ENCODE measurements at regions not wholly inside any gene's neighbourhood (a gene's known extent, or its start where the extent isn't known, plus 50 kb on each side); places are given as distances from the start of the nearest gene placed in this dataset.

DNA sequence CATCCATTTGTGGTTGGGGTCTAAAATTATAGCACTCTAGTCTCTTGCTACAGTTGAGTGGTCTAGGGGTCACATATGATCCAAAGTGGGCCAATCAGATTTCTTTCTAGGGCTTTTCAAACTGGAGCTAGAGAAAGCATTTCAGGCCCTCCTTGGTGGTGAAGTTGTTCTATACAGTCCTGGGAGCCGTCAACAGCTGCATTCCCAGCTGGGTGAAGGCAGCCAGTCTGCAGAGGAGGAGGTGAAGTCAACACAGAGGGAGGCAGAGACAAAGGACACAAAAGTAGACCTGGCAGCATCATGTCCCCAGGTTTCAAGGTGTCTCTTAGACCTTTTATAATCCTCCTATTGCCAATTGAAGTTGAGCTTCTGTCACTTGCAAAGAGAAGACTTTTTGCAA, 518.2 kb downstream of the BNC2 start:
- intact Hi-C loops (cut with micrococcal nuclease) = no loop called here
- Histone ChIP-seq H3K9ac (ENCODE audit: low read length) (no peak overlapping the region), H3K36me3 (ENCODE audit: control insufficient read depth in 1 of 2, insufficient read depth in 2 of 2, low read length in 2 of 2) (no peaks in the 10 kb centered on the region), H4K20me1 (ENCODE audit: insufficient read depth) (no peaks in the 10 kb centered on the region), H3K79me2 (ENCODE audit: insufficient read depth, low read length) (no peaks in the 10 kb centered on the region), H3K27me3 (ENCODE audit: insufficient read depth, low read length) (no peaks in the 10 kb centered on the region), H3K4me2 (ENCODE audit: low read length) (no peak overlapping the region), H3K4me1 (ENCODE audit: control insufficient read depth in 1 of 2, insufficient read depth in 2 of 2, low read length in 2 of 2) (no peaks in the 10 kb centered on the region), H3K9me3 (ENCODE audit: control insufficient read depth in 1 of 2, insufficient read depth in 1 of 2, low read depth in 1 of 2, low read length in 2 of 2) (no peaks in the 10 kb centered on the region), H3K9me2 (ENCODE audit: insufficient read depth) (no peaks in the 10 kb centered on the region), H2AFZ (ENCODE audit: low read depth, low read length, poor library complexity, severe bottlenecking) (no peak overlapping the region), H3K27ac (ENCODE audit: low read depth, low read length) (no peak overlapping the region), H3K4me3 (replicated peaks in 1 of 2; ENCODE audit: low read depth in 1 of 2, low read length in 2 of 2) (no peak overlapping the region)
- ChIA-PET RAD21 (ENCODE audit: low non-redundant PET in 1 of 2, low total read pairs in 2 of 2, uncharacterized antibody in 2 of 2, unreplicated experiment in 2 of 2) (no interaction called here), POLR2A (no interaction called here), CTCF (no interaction called here)
- no peak for ATAC-seq
- no peak for TF ChIP-seq SIN3A (IDR thresholded peaks at IDR 0.05; ENCODE audit: low read depth)
- no peak for TF ChIP-seq JUND (IDR thresholded peaks at IDR 0.05)
- TF ChIP-seq CEBPB (IDR thresholded peaks at IDR 0.05; ENCODE audit: low read depth) = no peak
- no peak for TF ChIP-seq SRF (IDR thresholded peaks at IDR 0.05; ENCODE audit: low read depth)
- no peak for TF ChIP-seq ZFX (IDR thresholded peaks at IDR 0.05)
- no peak for TF ChIP-seq ELF1 (IDR thresholded peaks at IDR 0.05; ENCODE audit: borderline replicate concordance, low read depth)
- TF ChIP-seq, protein P1, sequence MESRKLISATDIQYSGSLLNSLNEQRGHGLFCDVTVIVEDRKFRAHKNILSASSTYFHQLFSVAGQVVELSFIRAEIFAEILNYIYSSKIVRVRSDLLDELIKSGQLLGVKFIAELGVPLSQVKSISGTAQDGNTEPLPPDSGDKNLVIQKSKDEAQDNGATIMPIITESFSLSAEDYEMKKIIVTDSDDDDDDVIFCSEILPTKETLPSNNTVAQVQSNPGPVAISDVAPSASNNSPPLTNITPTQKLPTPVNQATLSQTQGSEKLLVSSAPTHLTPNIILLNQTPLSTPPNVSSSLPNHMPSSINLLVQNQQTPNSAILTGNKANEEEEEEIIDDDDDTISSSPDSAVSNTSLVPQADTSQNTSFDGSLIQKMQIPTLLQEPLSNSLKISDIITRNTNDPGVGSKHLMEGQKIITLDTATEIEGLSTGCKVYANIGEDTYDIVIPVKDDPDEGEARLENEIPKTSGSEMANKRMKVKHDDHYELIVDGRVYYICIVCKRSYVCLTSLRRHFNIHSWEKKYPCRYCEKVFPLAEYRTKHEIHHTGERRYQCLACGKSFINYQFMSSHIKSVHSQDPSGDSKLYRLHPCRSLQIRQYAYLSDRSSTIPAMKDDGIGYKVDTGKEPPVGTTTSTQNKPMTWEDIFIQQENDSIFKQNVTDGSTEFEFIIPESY (IDR thresholded peaks at IDR 0.05; ENCODE audit: extremely low read depth, insufficient replicate concordance, low read length) = no peak
- no peak for TF ChIP-seq FOSL1 (IDR thresholded peaks at IDR 0.05; ENCODE audit: low read depth)
- TF ChIP-seq, protein P2, sequence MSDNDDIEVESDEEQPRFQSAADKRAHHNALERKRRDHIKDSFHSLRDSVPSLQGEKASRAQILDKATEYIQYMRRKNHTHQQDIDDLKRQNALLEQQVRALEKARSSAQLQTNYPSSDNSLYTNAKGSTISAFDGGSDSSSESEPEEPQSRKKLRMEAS (IDR thresholded peaks at IDR 0.05) = no peak
- no peak for TF ChIP-seq EZH2 (IDR thresholded peaks at IDR 0.05)
- TF ChIP-seq ATF3 (IDR thresholded peaks at IDR 0.05) = no peak
- no peak for TF ChIP-seq EGR1 (IDR thresholded peaks at IDR 0.05; ENCODE audit: low read depth)
- TF ChIP-seq EZH2phosphoT487 (IDR thresholded peaks at IDR 0.05; ENCODE audit: borderline replicate concordance) = no peak
- TF ChIP-seq POLR2A (IDR thresholded peaks at IDR 0.05; ENCODE audit: borderline replicate concordance, extremely low read depth, insufficient read depth, insufficient read length) = no peak
- TF ChIP-seq SP1 (IDR thresholded peaks at IDR 0.05; ENCODE audit: low read depth) = no peak
- TF ChIP-seq ZNF274 (IDR thresholded peaks at IDR 0.05; ENCODE audit: low read depth, low read length) = no peak
- no peak for TF ChIP-seq YY1 (IDR thresholded peaks at IDR 0.05; ENCODE audit: extremely low read depth, insufficient replicate concordance, low read depth, low read length)
- TF ChIP-seq, protein P3, sequence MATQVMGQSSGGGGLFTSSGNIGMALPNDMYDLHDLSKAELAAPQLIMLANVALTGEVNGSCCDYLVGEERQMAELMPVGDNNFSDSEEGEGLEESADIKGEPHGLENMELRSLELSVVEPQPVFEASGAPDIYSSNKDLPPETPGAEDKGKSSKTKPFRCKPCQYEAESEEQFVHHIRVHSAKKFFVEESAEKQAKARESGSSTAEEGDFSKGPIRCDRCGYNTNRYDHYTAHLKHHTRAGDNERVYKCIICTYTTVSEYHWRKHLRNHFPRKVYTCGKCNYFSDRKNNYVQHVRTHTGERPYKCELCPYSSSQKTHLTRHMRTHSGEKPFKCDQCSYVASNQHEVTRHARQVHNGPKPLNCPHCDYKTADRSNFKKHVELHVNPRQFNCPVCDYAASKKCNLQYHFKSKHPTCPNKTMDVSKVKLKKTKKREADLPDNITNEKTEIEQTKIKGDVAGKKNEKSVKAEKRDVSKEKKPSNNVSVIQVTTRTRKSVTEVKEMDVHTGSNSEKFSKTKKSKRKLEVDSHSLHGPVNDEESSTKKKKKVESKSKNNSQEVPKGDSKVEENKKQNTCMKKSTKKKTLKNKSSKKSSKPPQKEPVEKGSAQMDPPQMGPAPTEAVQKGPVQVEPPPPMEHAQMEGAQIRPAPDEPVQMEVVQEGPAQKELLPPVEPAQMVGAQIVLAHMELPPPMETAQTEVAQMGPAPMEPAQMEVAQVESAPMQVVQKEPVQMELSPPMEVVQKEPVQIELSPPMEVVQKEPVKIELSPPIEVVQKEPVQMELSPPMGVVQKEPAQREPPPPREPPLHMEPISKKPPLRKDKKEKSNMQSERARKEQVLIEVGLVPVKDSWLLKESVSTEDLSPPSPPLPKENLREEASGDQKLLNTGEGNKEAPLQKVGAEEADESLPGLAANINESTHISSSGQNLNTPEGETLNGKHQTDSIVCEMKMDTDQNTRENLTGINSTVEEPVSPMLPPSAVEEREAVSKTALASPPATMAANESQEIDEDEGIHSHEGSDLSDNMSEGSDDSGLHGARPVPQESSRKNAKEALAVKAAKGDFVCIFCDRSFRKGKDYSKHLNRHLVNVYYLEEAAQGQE (IDR thresholded peaks at IDR 0.05; ENCODE audit: low read depth) = no peak
- TF ChIP-seq CTCF (IDR thresholded peaks at IDR 0.05 in 2 of 3, conservative IDR thresholded peaks at IDR 0.05 in 1 of 3; ENCODE audit: borderline replicate concordance in 1 of 3, insufficient read depth in 1 of 3, low read depth in 2 of 3, low read length in 2 of 3) = no peak
- no peak for TF ChIP-seq POLR2AphosphoS5 (IDR thresholded peaks at IDR 0.05; ENCODE audit: low read depth, low read length)
- BruUV-seq (replicated peaks) = no TSS peak
- DNase-seq (ENCODE audit: low read depth, low spot score) = no peak
